ENCODE measurements at regions not wholly inside any gene's neighbourhood (a gene's known extent, or its start where the extent isn't known, plus 50 kb on each side); places are given as distances from the start of the nearest gene placed in this dataset.

- no peak for TF ChIP-seq CTCF (IDR thresholded peaks at IDR 0.05)
- Histone ChIP-seq H3K27me3 (ENCODE audit: low read depth) (no peaks in the 10 kb centered on the region), H3K4me3 (no peak overlapping the region), H3K36me3 (no peaks in the 10 kb centered on the region), H3K27ac (no peak overlapping the region), H3K4me1 (no peaks in the 10 kb centered on the region), H3K9me3 (no peaks in the 10 kb centered on the region)
- no peak for DNase-seq
- no peak for ATAC-seq
- intact Hi-C loops (cut with DNase I): no loop called here
Observed at GRCh38 chr17:71726341-71726740, 394.5 kb upstream of the SOX9 start.

- no peak for ATAC-seq
- no peak overlapping the region for H3K4me3 ChIP-seq
- H3K9me3 ChIP-seq: no peaks in the 10 kb centered on the region
- H3K4me1 ChIP-seq: no peaks in the 10 kb centered on the region
- H3K27me3 ChIP-seq (ENCODE audit: low read depth): no peaks in the 10 kb centered on the region
- no peaks in the 10 kb centered on the region for H3K36me3 ChIP-seq
- no peak for DNase-seq
- intact Hi-C loops (cut with DNase I): no loop called here
- no peak overlapping the region for H3K27ac ChIP-seq
- no peak for TF ChIP-seq CTCF (IDR thresholded peaks at IDR 0.05)
Observed at GRCh38 chr17:71727292-71727691, 393.5 kb upstream of the SOX9 start.

- no peaks in the 10 kb centered on the region for H3K27me3 ChIP-seq (ENCODE audit: low read depth)
- H3K4me3 ChIP-seq: no peak overlapping the region
- no peaks in the 10 kb centered on the region for H3K9me3 ChIP-seq
- H3K27ac ChIP-seq: no peak overlapping the region
- DNase-seq (no peak), ATAC-seq (no peak)
- TF ChIP-seq CTCF (IDR thresholded peaks at IDR 0.05): no peak
- intact Hi-C loops (cut with DNase I): no loop called here
- H3K36me3 ChIP-seq: no peaks in the 10 kb centered on the region
- no peaks in the 10 kb centered on the region for H3K4me1 ChIP-seq
Observed at GRCh38 chr17:71727723-71728122, 393.1 kb upstream of the SOX9 start.

- DNase-seq: no peak
- H3K4me1 ChIP-seq: no peaks in the 10 kb centered on the region
Observed at GRCh38 chr17:71730871-71731270, 389.9 kb upstream of the SOX9 start.

GRCh38 chr17:71735893-71736292, 384.9 kb upstream of the SOX9 start:
- ATAC-seq (no peak), DNase-seq (no peak)
- H3K36me3 ChIP-seq: no peaks in the 10 kb centered on the region
- H3K9me3 ChIP-seq: no peaks in the 10 kb centered on the region
- H3K4me3 ChIP-seq: no peak overlapping the region
- no peak for TF ChIP-seq CTCF (IDR thresholded peaks at IDR 0.05)
- intact Hi-C loops (cut with DNase I): no loop called here
- no peaks in the 10 kb centered on the region for H3K27me3 ChIP-seq (ENCODE audit: low read depth)
- H3K4me1 ChIP-seq: no peaks in the 10 kb centered on the region
- no peak overlapping the region for H3K27ac ChIP-seq

More at GRCh38 chr17:71730871-71731270, 389.9 kb upstream of the SOX9 start:
- no peak overlapping the region for H3K27ac ChIP-seq
- intact Hi-C loops (cut with DNase I): no loop called here
- no peaks in the 10 kb centered on the region for H3K9me3 ChIP-seq
- no peak for ATAC-seq
- no peak overlapping the region for H3K4me3 ChIP-seq
- no peaks in the 10 kb centered on the region for H3K27me3 ChIP-seq (ENCODE audit: low read depth)
- no peaks in the 10 kb centered on the region for H3K36me3 ChIP-seq
- no peak for TF ChIP-seq CTCF (IDR thresholded peaks at IDR 0.05)

GRCh38 chr17:71740866-71741265, 380.0 kb upstream of the SOX9 start:
- no peaks in the 10 kb centered on the region for H3K36me3 ChIP-seq
- no peak for TF ChIP-seq CTCF (IDR thresholded peaks at IDR 0.05)
- H3K4me3 ChIP-seq: no peak overlapping the region
- H3K27me3 ChIP-seq (ENCODE audit: low read depth): no peaks in the 10 kb centered on the region
- intact Hi-C loops (cut with DNase I): no loop called here
- no peaks in the 10 kb centered on the region for H3K9me3 ChIP-seq
- H3K4me1 ChIP-seq: no peaks in the 10 kb centered on the region
- DNase-seq (no peak), ATAC-seq (no peak)
- no peak overlapping the region for H3K27ac ChIP-seq

Measured in lower lobe of right lung (tissue), 2 donors.